Muscle layer of colon (tissue), 2 donors: ENCODE measurements at regions not wholly inside any gene's neighbourhood (a gene's known extent, or its start where the extent isn't known, plus 50 kb on each side); places are given as distances from the start of the nearest gene placed in this dataset.
A peak's percentile ranks its signal among the peaks of the same experiment; 100 is the strongest.

Experiments used
- H3K27ac ChIP-seq: one replicate; pipeline ENCODE4 v1.7.0; 2013; ENCODE audit warnings: low read depth, mild to moderate bottlenecking, low read length, moderate library complexity
- H3K27me3 ChIP-seq, 2 donors: one replicate each; pipeline ENCODE4 v1.7.0; 2013; ENCODE audit warnings: low read length in 2 of 2, mild to moderate bottlenecking in 2 of 2; ENCODE audit not compliant: insufficient read depth in 2 of 2, control insufficient read depth in 1 of 2
- H3K36me3 ChIP-seq: one replicate; pipeline ENCODE4 v1.7.0; 2013; ENCODE audit warnings: mild to moderate bottlenecking, low read length; ENCODE audit not compliant: insufficient read depth
- H3K4me1 ChIP-seq: one replicate; pipeline ENCODE4 v1.7.0; 2013; ENCODE audit warnings: mild to moderate bottlenecking, low read length; ENCODE audit not compliant: insufficient read depth
- H3K4me3 ChIP-seq, 2 donors: one replicate each; pipeline ENCODE4 v1.7.0; 2013; ENCODE audit warnings: low read length in 2 of 2, low read depth in 1 of 2, mild to moderate bottlenecking in 1 of 2, moderate library complexity in 1 of 2
- H3K9ac ChIP-seq: one replicate; pipeline ENCODE4 v1.7.0; 2013; ENCODE audit warnings: low read length
- H3K9me3 ChIP-seq: one replicate; pipeline ENCODE4 v1.7.0; 2013; ENCODE audit warnings: mild to moderate bottlenecking, low read length
- donor health status: abdominal sarcoma.
- donor health status: Adenocarcinoma of cecum.

- H3K4me1 ChIP-seq = no peaks in the 10 kb centered on the region
- H3K27me3 ChIP-seq = no peaks in the 10 kb centered on the region
- H3K36me3 ChIP-seq = no peaks in the 10 kb centered on the region
These were observed 389.2 kb downstream of the LMX1A start for GRCh38 chr1:164967300-164967699.

GRCh38 chr1:164961715-164962114 lies 394.8 kb downstream of the LMX1A start:
- H3K27ac ChIP-seq = no peak overlapping the region
- no peaks in the 10 kb centered on the region for H3K9me3 ChIP-seq
- no peak overlapping the region for H3K4me3 ChIP-seq
- no peak overlapping the region for H3K9ac ChIP-seq
- H3K27me3 ChIP-seq = no peaks in the 10 kb centered on the region
- H3K4me1 ChIP-seq = no peaks in the 10 kb centered on the region
- H3K36me3 ChIP-seq = no peaks in the 10 kb centered on the region

More at GRCh38 chr1:164967300-164967699, 389.2 kb downstream of the LMX1A start:
- Histone ChIP-seq H3K4me3 (no peak overlapping the region), H3K27ac (no peak overlapping the region), H3K9ac (no peak overlapping the region), H3K9me3 (no peaks in the 10 kb centered on the region)

- Histone ChIP-seq H3K27ac (no peak overlapping the region), H3K4me3 (no peak overlapping the region), H3K4me1 (peaks cover 4% of the 10 kb centered on the region), H3K27me3 (no peaks in the 10 kb centered on the region), H3K9ac (no peak overlapping the region), H3K9me3 (no peaks in the 10 kb centered on the region), H3K36me3 (no peaks in the 10 kb centered on the region)
These were observed 397.3 kb downstream of the LMX1A start for GRCh38 chr1:164958982-164959768.

GRCh38 chr1:164953815-164954214 lies 394.8 kb downstream of the PBX1 start:
- Histone ChIP-seq H3K27me3 (no peaks in the 10 kb centered on the region), H3K9ac (no peak overlapping the region), H3K4me3 (no peak overlapping the region), H3K4me1 (peaks cover 42% of the 10 kb centered on the region), H3K9me3 (no peaks in the 10 kb centered on the region), H3K36me3 (no peaks in the 10 kb centered on the region), H3K27ac (no peak overlapping the region)

GRCh38 chr1:164953098-164953497 lies 394.1 kb downstream of the PBX1 start:
- Histone ChIP-seq H3K27ac (no peak overlapping the region), H3K9ac (no peak overlapping the region), H3K4me1 (peaks cover 42% of the 10 kb centered on the region), H3K27me3 (no peaks in the 10 kb centered on the region), H3K36me3 (no peaks in the 10 kb centered on the region), H3K4me3 (no peak overlapping the region), H3K9me3 (peaks cover 6% of the 10 kb centered on the region)

- Histone ChIP-seq H3K4me3 (no peak overlapping the region), H3K27me3 (no peaks in the 10 kb centered on the region), H3K36me3 (no peaks in the 10 kb centered on the region), H3K9me3 (peaks cover 8% of the 10 kb centered on the region), H3K9ac (no peak overlapping the region), H3K4me1 (peaks cover 42% of the 10 kb centered on the region), H3K27ac (peak overlapping the region; percentile 75)
These were observed 392.5 kb downstream of the PBX1 start for GRCh38 chr1:164951508-164951907.

- H3K27ac ChIP-seq = peak overlapping the region; percentile 86
- peaks cover 42% of the 10 kb centered on the region for H3K4me1 ChIP-seq
- H3K36me3 ChIP-seq = no peaks in the 10 kb centered on the region
- H3K27me3 ChIP-seq = no peaks in the 10 kb centered on the region
- peaks cover 8% of the 10 kb centered on the region for H3K9me3 ChIP-seq
- H3K4me3 ChIP-seq = no peak overlapping the region
- H3K9ac ChIP-seq = no peak overlapping the region
These were observed 391.6 kb downstream of the PBX1 start for GRCh38 chr1:164950541-164950986.

GRCh38 chr1:164949771-164950471 lies 390.9 kb downstream of the PBX1 start:
- Histone ChIP-seq H3K4me1 (peaks cover 41% of the 10 kb centered on the region), H3K27me3 (no peaks in the 10 kb centered on the region), H3K36me3 (no peaks in the 10 kb centered on the region), H3K4me3 (no peak overlapping the region), H3K9ac (no peak overlapping the region), H3K9me3 (peaks cover 8% of the 10 kb centered on the region), H3K27ac (peak overlapping the region; percentile 86)

GRCh38 chr1:164948101-164948500 lies 389.1 kb downstream of the PBX1 start:
- peaks cover 34% of the 10 kb centered on the region for H3K4me1 ChIP-seq
- H3K27ac ChIP-seq = no peak overlapping the region
- H3K36me3 ChIP-seq = no peaks in the 10 kb centered on the region
- no peak overlapping the region for H3K9ac ChIP-seq
- no peaks in the 10 kb centered on the region for H3K27me3 ChIP-seq
- H3K4me3 ChIP-seq = no peak overlapping the region
- H3K9me3 ChIP-seq = peaks cover 8% of the 10 kb centered on the region

- Histone ChIP-seq H3K36me3 (no peaks in the 10 kb centered on the region), H3K27me3 (no peaks in the 10 kb centered on the region), H3K27ac (no peak overlapping the region), H3K9ac (no peak overlapping the region), H3K4me1 (peaks cover 23% of the 10 kb centered on the region), H3K9me3 (peaks cover 6% of the 10 kb centered on the region), H3K4me3 (no peak overlapping the region)
These were observed 378.3 kb downstream of the PBX1 start for GRCh38 chr1:164937291-164937690.

GRCh38 chr1:164932580-164932979 lies 373.6 kb downstream of the PBX1 start:
- Histone ChIP-seq H3K4me3 (no peak overlapping the region), H3K36me3 (no peaks in the 10 kb centered on the region), H3K27ac (no peak overlapping the region)

More at GRCh38 chr1:164932580-164932979, 373.6 kb downstream of the PBX1 start:
- Histone ChIP-seq H3K27me3 (no peaks in the 10 kb centered on the region), H3K9ac (no peak overlapping the region), H3K4me1 (peaks cover 47% of the 10 kb centered on the region), H3K9me3 (no peaks in the 10 kb centered on the region)
